H4 (cell line): ENCODE measurements at regions not wholly inside any gene's neighbourhood (a gene's known extent, or its start where the extent isn't known, plus 50 kb on each side); places are given as distances from the start of the nearest gene placed in this dataset.

ENCODE experiments used
- DNase-seq: peaks from one replicate; pipeline ENCODE4 v3.0.0-alpha.2; 2015; ENCODE audit warnings: low spot score

DNA sequence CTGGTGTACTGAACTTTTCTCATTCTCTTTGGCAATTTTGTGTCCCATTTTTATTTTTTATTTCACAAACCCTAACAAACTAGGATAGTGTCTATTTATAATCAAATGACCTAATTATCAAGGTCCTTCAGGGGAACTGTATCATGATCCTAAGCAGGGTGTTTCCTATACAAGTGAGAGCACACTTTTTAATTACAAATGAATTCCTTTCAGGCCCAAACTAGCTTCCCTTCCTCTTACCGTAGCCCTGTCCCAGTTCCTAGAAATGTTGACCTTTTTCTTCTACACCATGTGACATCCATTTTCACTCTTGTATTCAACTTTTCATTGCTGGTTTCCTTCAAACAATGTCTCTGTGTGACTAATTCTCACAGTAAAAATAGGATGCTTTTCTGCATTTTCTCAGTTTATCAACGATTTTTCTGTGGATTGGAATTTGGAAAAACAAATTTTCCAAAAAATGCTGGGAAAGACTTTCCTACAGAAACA lies 411.4 kb downstream of the CCDC91 start:
- DNase-seq, result no peak

- DNase-seq, result no peak
Measured at GRCh38 chr12:28602786-28603185, 412.5 kb downstream of the CCDC91 start.

- DNase-seq, result no peak
Measured at GRCh38 chr12:28603239-28603638, 413.0 kb downstream of the CCDC91 start.

- no peak for DNase-seq
Measured at GRCh38 chr12:28603801-28604200, 413.5 kb downstream of the CCDC91 start.

DNA sequence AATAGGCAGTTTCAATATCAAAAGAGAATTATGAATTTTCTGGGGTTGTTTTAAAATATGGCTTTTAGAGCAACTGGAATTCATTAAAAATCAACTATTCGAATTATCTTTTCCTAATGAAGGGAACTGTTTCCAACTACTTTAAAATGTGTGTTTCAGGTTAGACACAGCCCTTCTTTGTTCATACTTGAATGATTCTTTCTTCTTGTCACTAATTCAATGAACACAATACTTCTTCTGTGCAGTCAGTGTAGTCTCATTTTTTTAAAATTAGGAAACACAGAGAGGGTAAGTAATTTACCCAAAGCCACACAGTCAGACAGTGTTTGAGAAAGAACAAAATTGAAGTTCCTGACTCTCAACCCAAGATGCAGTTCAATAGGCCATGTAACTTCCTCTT lies 414.0 kb downstream of the CCDC91 start:
- DNase-seq, result no peak

DNA sequence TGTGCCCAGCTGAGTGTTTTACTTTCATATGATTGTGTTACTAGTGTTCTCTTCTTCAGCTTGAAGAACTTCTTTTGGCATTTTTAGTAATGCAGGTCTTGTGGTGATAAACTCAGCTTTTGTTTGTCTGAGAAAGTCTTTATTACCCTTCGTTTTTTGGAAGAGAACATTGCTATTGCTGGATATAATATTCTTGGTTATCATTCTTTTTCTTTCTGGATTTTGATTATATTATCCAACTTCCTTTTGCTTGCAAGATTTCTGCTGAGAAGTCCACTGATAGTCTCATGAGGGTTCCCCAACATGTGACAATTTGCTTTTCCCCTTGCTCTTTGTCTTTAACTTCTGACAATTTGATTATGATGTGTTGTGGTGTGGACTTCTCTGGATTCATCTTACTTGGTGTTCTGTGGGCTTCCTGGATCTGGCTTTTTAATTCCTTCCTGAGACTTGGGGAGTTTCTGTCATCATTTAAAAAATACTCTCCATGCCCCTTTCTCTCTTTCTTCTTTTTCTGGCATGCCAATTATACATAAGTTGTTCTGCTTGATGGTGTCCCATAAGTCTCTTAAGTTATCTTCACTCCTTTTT lies 416.8 kb downstream of the CCDC91 start:
- no peak for DNase-seq

DNA sequence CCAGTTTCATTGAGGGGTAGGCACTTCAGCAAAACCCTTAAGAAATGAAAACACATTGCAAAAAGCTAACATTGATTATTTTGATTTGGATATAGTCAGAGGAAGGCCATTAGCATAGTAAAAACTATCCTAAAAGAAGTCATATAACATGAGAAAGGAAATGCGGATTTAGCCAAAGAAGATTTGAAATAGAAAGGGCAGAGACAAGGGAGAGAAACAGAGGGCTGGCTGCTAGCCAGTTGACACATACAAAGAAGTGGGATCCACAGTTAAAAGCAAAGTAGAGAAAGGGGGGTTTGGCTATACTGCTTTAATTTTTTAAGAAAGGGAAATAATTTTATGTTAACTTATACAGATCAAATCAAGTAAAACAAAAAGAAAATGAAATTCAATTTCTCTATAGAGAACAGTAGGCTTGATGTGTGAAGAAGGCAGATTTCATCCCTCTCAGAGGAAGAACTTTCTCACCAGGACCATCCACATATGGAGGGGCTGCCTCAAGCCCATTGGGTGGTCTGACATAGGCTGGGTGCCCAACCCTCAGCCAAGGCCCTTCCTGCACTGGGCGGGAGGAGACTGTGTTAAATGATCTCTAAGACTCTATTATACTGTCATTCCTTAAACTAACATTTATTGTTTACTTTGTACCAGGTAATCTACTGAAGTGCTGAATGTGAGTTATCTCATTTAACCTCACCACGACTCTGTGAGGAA lies 420.3 kb downstream of the CCDC91 start:
- no peak for DNase-seq

DNA sequence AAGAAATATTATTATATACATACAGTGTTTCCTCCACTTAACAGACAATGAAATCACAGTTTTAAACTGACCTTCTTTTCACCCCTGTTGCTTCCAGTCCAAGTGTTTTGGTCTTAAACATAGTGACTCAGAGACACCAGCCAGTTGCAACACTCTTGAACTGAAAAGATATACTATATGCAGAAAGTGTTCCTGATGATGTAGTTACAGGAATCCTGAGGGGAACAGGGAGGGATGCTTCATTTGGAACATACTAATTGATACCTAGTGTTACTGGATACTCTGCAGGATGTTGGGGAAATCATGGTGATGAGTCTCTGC lies 420.8 kb downstream of the CCDC91 start:
- DNase-seq, result peak; percentile 83

- DNase-seq, result no peak
Measured at GRCh38 chr12:28611449-28611848, 421.2 kb downstream of the CCDC91 start.

DNA sequence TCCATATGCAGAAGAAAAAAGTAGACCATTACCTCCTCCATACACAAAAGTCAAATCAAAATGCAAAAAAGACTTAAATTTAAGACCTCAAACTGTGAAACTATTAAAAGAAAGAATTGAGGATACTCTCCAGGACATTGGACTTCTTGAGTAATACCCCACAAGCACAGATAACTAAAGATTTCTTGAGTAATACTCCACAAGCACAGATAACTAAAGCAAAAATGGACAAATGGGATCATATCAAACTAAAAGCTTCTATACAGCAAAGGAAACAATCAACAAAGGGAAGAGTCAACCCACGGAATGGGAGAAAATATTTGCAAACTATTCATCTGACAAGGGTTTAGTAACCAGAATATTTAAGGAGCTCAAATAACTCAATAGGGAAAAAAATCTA lies 427.9 kb downstream of the CCDC91 start:
- no peak for DNase-seq

- no peak for DNase-seq
Measured at GRCh38 chr12:28618772-28619171, 428.5 kb downstream of the CCDC91 start.

GRCh38 chr12:28620281-28620680 lies 430.0 kb downstream of the CCDC91 start:
- no peak for DNase-seq

GRCh38 chr12:28622406-28622805 lies 432.1 kb downstream of the CCDC91 start:
- DNase-seq, result no peak

DNA sequence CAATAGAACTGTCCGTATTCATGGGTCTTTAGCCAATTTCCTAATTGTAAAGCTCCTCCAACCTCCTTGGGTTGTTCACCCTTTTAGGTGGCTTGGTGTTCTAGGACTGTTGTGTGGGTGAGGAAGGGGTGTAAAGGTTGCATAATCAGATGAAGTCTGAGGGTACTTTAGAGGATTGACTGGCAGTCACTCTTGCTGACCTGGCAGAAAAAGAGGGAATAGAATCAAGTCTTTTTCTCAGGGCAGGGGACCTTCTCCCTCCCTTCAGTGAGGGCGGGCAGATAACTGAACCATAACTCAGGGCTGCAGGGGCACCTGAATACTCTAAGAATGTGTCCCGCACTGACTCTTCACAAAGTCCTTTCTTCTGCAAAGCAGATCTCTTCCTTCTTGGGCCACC lies 436.2 kb downstream of the CCDC91 start:
- no peak for DNase-seq

GRCh38 chr12:28629691-28630090 lies 439.4 kb downstream of the CCDC91 start:
- no peak for DNase-seq

DNA sequence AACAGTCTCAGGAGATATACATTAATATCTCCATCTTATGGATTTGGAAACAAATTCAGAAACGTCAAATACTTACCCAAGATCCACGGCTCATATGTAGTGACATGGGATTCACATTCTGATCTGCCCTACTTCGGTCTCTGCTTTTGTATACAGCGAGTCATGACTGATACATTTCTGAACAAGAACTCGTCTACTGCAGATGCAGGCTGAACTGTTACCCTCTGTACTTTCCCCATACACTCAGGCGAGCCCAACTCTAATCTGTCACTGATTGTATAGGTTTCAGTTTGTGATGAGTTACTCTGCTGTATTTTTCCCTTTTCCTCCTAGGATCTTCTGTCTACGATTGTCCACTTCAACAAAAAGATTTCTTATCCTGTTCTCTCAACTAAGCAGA lies 441.6 kb downstream of the CCDC91 start:
- no peak for DNase-seq

GRCh38 chr12:28640519-28640918 lies 450.3 kb downstream of the CCDC91 start:
- no peak for DNase-seq

DNA sequence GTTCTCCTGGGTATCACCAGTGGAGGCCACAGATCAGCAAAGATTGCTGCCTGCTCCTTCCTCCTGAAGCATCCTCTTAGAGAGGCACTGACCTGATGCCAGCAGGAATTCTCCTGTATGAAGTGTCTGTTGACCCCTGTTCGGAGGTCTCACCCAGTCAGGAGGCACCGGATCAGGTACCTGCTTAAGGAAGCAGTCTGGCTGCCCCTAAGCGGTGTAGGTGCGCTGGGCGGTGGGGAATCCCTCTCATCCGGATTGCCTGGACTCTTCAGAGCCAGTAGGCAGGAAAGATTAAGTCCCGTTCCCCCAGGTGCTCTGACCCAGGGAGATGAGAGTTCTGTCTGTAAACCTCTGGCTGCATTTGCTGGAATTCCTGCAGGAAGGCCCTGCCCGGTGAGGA lies 455.2 kb downstream of the CCDC91 start:
- DNase-seq, result no peak

DNA sequence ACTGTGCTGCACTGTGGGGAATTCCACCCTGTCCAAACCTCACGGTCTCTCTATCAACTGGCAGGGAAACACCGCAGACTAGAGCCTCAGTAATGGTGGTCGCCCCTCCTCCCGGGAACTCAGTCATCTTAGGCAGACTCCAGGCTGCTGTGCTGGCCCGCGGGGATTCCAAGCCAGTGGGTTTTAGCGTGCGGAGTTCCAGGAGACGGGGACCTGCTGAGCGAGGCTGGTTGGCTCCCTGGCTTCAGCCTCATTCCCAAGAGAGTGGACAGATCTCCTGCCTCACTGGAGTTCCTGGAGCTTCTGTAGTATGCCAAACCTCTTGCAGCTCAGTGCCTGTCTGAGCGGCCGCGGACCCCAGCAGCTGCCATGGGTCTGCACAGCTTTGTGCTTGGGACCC lies 455.6 kb downstream of the CCDC91 start:
- no peak for DNase-seq

GRCh38 chr12:28650906-28651305 lies 460.6 kb downstream of the CCDC91 start:
- DNase-seq, result no peak

DNA sequence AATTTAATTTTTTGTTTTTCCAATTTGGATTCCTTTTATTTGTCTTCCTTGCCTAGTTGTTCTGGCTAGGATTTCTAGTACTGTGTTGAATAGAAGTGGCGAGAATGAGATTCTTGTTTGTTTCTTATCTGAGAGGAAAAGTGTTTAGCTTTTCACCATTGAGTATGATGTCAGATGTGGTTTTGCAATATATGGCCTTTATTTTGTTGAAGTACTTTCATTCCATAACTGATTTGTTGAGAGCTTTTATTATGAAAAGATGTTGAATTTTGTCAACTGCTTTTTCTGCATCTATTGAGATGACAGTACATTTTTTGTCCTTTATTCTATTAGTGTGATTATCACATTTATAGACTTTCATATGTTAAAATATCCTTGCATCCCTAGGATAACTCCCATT lies 462.0 kb downstream of the CCDC91 start:
- no peak for DNase-seq

DNA sequence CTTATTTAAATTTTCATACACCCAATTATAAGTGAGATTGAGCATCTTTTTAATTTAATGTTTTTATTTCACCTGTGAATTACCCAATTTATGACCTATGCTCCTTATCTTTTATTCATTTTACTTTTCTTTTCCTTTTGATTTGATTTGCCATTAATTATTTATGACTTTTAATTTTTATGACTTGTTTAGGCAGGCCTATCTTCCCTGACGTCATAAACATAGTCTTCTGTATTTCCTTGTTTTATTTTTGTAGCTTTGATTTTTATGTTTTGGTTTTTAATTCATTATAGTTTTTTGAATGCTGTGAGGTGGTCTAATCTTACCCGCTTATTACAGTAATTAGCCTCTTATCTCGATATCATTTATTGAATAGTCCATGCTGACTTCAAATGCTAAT lies 467.1 kb upstream of the FAR2 start:
- DNase-seq, result no peak

- no peak for DNase-seq
Measured at GRCh38 chr12:28683366-28683765, 465.7 kb upstream of the FAR2 start.
